HG02759 (cell line): ENCODE measurements at regions not wholly inside any gene's neighbourhood (a gene's known extent, or its start where the extent isn't known, plus 50 kb on each side); places are given as distances from the start of the nearest gene placed in this dataset.

Source experiments
- ATAC-seq: cut with Tn5 transposase; IDR thresholded peaks from one replicate; pipeline ENCODE4 v1.9.1; 2021; ENCODE audit warnings: mild to moderate bottlenecking, moderate library complexity; ENCODE audit not compliant: unreplicated experiment

GRCh38 chr1:216827251-216827650 lies 104.0 kb upstream of the ESRRG start:
- no peak for ATAC-seq

GRCh38 chr1:216826646-216827045 lies 103.4 kb upstream of the ESRRG start:
- ATAC-seq = no peak

- ATAC-seq = no peak
These were observed 103.0 kb upstream of the ESRRG start for GRCh38 chr1:216826214-216826613.

- no peak for ATAC-seq
These were observed 102.3 kb upstream of the ESRRG start for GRCh38 chr1:216825557-216825956.

GRCh38 chr1:216824511-216824910 lies 101.3 kb upstream of the ESRRG start:
- no peak for ATAC-seq

GRCh38 chr1:216823731-216824130 lies 100.5 kb upstream of the ESRRG start:
- ATAC-seq = no peak

GRCh38 chr1:216822480-216822879 lies 99.3 kb upstream of the ESRRG start:
- no peak for ATAC-seq

- no peak for ATAC-seq
These were observed 97.1 kb upstream of the ESRRG start for GRCh38 chr1:216820345-216820744.

GRCh38 chr1:216818284-216818683 lies 95.1 kb upstream of the ESRRG start:
- no peak for ATAC-seq

- ATAC-seq = no peak
These were observed 92.3 kb upstream of the ESRRG start for GRCh38 chr1:216815260-216816131.

- ATAC-seq = no peak
These were observed 91.5 kb upstream of the ESRRG start for GRCh38 chr1:216814576-216815259.

- ATAC-seq = no peak
These were observed 89.7 kb upstream of the ESRRG start for GRCh38 chr1:216812966-216813365.

GRCh38 chr1:216809649-216810048 lies 86.4 kb upstream of the ESRRG start:
- no peak for ATAC-seq

GRCh38 chr1:216807696-216808095 lies 84.5 kb upstream of the ESRRG start:
- ATAC-seq = no peak

GRCh38 chr1:216805953-216806352 lies 82.7 kb upstream of the ESRRG start:
- ATAC-seq = no peak

- no peak for ATAC-seq
These were observed 82.0 kb upstream of the ESRRG start for GRCh38 chr1:216805233-216805632.

- no peak for ATAC-seq
These were observed 80.9 kb upstream of the ESRRG start for GRCh38 chr1:216804111-216804510.

- no peak for ATAC-seq
These were observed 71.4 kb upstream of the ESRRG start for GRCh38 chr1:216794586-216794985.

GRCh38 chr1:216793973-216794372 lies 70.7 kb upstream of the ESRRG start:
- ATAC-seq = no peak

- no peak for ATAC-seq
These were observed 70.1 kb upstream of the ESRRG start for GRCh38 chr1:216793303-216793702.

GRCh38 chr1:216788671-216789070 lies 65.4 kb upstream of the ESRRG start:
- no peak for ATAC-seq

GRCh38 chr1:216785737-216786136 lies 62.5 kb upstream of the ESRRG start:
- no peak for ATAC-seq
